ENCODE measurements at regions not wholly inside any gene's neighbourhood (a gene's known extent, or its start where the extent isn't known, plus 50 kb on each side); places are given as distances from the start of the nearest gene placed in this dataset.

GRCh38 chr3:157956850-157957249, 149.4 kb downstream of the SHOX2 start:
- Histone ChIP-seq H3K4me3 (replicated peaks in 1 of 2; ENCODE audit: low read depth in 1 of 2, low read length in 2 of 2) (no peak overlapping the region), H3K4me1 (ENCODE audit: control insufficient read depth in 1 of 2, insufficient read depth in 2 of 2, low read length in 2 of 2) (no peaks in the 10 kb centered on the region), H3K27me3 (ENCODE audit: insufficient read depth, low read length) (no peaks in the 10 kb centered on the region), H3K9me2 (ENCODE audit: insufficient read depth) (no peaks in the 10 kb centered on the region), H3K4me2 (ENCODE audit: low read length) (no peak overlapping the region), H4K20me1 (ENCODE audit: insufficient read depth) (no peaks in the 10 kb centered on the region), H2AFZ (ENCODE audit: low read depth, low read length, poor library complexity, severe bottlenecking) (no peak overlapping the region), H3K36me3 (ENCODE audit: control insufficient read depth in 1 of 2, insufficient read depth in 2 of 2, low read length in 2 of 2) (no peaks in the 10 kb centered on the region), H3K27ac (ENCODE audit: low read depth, low read length) (no peak overlapping the region), H3K79me2 (ENCODE audit: insufficient read depth, low read length) (no peaks in the 10 kb centered on the region), H3K9me3 (ENCODE audit: control insufficient read depth in 1 of 2, insufficient read depth in 1 of 2, low read depth in 1 of 2, low read length in 2 of 2) (no peaks in the 10 kb centered on the region), H3K9ac (ENCODE audit: low read length) (no peak overlapping the region)
- ATAC-seq (peak; percentile 47; the same call in 1 of the 2 replicates), DNase-seq (ENCODE audit: low read depth, low spot score) (no peak)
- TF ChIP-seq REST (IDR thresholded peaks at IDR 0.05; ENCODE audit: low read depth) (no peak), RAD21 (IDR thresholded peaks at IDR 0.05; ENCODE audit: low read depth) (peak; percentile 33)
- intact Hi-C loops (cut with micrococcal nuclease): no loop called here
- ChIA-PET RAD21 (ENCODE audit: low non-redundant PET in 1 of 2, low total read pairs in 2 of 2, uncharacterized antibody in 2 of 2, unreplicated experiment in 2 of 2) (no interaction called here), CTCF (no interaction called here), POLR2A (no interaction called here)
- no TSS peak for BruUV-seq (replicated peaks)

DNA sequence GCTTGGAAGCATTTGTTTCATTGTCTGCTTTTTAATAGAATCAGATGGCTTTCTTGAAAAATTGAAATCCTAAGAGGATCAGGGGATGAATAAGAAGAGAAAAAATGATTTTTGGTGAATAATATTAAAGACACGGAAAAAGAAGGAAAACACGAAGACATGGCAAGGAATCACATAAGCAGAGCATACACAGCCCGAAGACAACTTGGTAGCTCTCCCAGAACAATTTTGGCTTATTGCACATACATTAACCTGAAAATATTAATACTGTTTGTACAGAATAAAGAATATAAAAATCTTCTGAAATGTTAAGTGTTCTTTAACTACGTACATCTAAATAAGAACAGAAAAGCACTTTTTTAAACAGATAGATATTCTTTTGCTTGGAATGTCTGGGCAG, 150.0 kb downstream of the SHOX2 start:
- no peak for TF ChIP-seq REST (IDR thresholded peaks at IDR 0.05; ENCODE audit: low read depth)
- H4K20me1 ChIP-seq (ENCODE audit: insufficient read depth): no peaks in the 10 kb centered on the region
- RAD21 ChIA-PET (ENCODE audit: low non-redundant PET in 1 of 2, low total read pairs in 2 of 2, uncharacterized antibody in 2 of 2, unreplicated experiment in 2 of 2): no interaction called here
- BruUV-seq (replicated peaks): no TSS peak
- DNase-seq (ENCODE audit: low read depth, low spot score) (no peak), ATAC-seq (no peak)
- no peaks in the 10 kb centered on the region for H3K9me3 ChIP-seq (ENCODE audit: control insufficient read depth in 1 of 2, insufficient read depth in 1 of 2, low read depth in 1 of 2, low read length in 2 of 2)
- H3K27ac ChIP-seq (ENCODE audit: low read depth, low read length): no peak overlapping the region
- H3K36me3 ChIP-seq (ENCODE audit: control insufficient read depth in 1 of 2, insufficient read depth in 2 of 2, low read length in 2 of 2): no peaks in the 10 kb centered on the region
- no peak overlapping the region for H3K9ac ChIP-seq (ENCODE audit: low read length)
- H3K4me3 ChIP-seq (replicated peaks in 1 of 2; ENCODE audit: low read depth in 1 of 2, low read length in 2 of 2): no peak overlapping the region
- intact Hi-C loops (cut with micrococcal nuclease): no loop called here
- CTCF ChIA-PET: interaction anchor here (0.5 kb wide), 1 partner anchor 350 kb away, joined by 3 read pairs; no protein-coding TSS in a partner anchor
- H2AFZ ChIP-seq (ENCODE audit: low read depth, low read length, poor library complexity, severe bottlenecking): no peak overlapping the region
- no peaks in the 10 kb centered on the region for H3K27me3 ChIP-seq (ENCODE audit: insufficient read depth, low read length)
- no peaks in the 10 kb centered on the region for H3K79me2 ChIP-seq (ENCODE audit: insufficient read depth, low read length)
- POLR2A ChIA-PET: no interaction called here
- H3K9me2 ChIP-seq (ENCODE audit: insufficient read depth): no peaks in the 10 kb centered on the region
- no peaks in the 10 kb centered on the region for H3K4me1 ChIP-seq (ENCODE audit: control insufficient read depth in 1 of 2, insufficient read depth in 2 of 2, low read length in 2 of 2)
- no peak overlapping the region for H3K4me2 ChIP-seq (ENCODE audit: low read length)
